T-helper 1 cell (primary cell): ENCODE measurements at regions not wholly inside any gene's neighbourhood (a gene's known extent, or its start where the extent isn't known, plus 50 kb on each side); places are given as distances from the start of the nearest gene placed in this dataset.

ENCODE experiments used
- DNase-seq, 5 donors: peaks; one replicate each; pipeline ENCODE4 v3.0.0-alpha.2; 2012 to 2020

- DNase-seq = no peak
Measured at GRCh38 chr19:28968721-28969120, 244.2 kb downstream of the UQCRFS1 start.

GRCh38 chr19:28966737-28967399 lies 246.1 kb downstream of the UQCRFS1 start:
- no peak for DNase-seq

GRCh38 chr19:28964500-28964899 lies 248.5 kb downstream of the UQCRFS1 start:
- no peak for DNase-seq

DNA sequence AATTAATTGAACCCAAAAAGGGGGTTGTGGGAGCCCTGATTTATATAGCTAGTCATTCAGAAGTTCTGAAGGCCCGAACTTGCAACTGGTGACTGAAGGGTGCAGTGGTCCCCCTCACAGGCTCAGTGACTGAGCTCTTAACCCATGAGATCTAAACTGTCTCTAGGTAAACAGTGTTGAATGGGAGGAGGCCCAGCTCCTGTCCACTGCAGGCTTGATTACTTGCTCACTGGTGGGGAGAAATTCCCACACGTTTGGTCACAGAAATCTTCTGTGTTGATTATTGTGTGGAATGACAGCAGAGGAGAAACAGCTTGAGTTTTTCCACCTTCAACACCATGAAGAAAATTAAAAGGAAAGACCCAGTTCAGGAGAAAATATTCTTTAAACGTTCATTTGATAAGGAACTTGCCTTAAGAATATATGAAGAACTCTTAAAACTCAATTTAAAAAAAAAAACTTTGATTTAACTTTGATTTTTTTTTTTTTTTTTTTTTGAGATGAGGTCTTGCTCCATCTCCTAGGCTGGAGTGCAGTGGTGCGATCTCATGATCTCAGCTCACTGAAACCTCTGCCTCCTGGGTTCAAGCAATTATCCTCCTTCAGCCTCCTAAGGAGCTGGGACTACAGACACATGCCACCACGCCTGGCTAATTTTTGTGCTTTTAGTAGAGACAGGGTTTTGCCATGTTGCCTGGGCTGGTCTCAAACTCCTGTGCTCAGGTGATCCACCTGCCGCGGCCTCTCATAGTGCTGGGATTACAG lies 249.3 kb downstream of the UQCRFS1 start:
- DNase-seq = no peak

- DNase-seq = no peak
Measured at GRCh38 chr19:28961772-28962500, 251.0 kb downstream of the UQCRFS1 start.

- no peak for DNase-seq
Measured at GRCh38 chr19:28960986-28961705, 251.8 kb downstream of the UQCRFS1 start.

DNA sequence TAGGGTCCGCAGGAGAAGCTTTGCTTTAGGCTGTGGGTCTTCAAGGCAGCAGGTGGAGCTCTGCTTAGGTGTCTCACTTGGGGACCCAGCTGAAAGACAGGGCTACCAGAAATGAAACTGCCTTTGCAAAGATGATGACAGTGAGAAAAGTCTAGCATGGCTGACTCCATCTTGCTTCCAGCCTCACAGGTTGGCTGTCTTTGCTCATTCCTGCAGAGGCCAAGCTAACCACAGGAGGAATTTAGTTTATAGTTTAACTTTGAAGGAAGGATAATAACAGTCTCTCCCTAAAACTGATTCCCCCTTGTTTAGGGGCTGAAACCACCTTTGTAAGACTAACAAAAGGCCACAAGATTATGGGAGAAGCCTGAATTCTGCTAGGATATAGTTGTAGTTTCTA lies 252.4 kb downstream of the UQCRFS1 start:
- DNase-seq = no peak

- no peak for DNase-seq
Measured at GRCh38 chr19:28956961-28957360, 256.0 kb downstream of the UQCRFS1 start.

DNA sequence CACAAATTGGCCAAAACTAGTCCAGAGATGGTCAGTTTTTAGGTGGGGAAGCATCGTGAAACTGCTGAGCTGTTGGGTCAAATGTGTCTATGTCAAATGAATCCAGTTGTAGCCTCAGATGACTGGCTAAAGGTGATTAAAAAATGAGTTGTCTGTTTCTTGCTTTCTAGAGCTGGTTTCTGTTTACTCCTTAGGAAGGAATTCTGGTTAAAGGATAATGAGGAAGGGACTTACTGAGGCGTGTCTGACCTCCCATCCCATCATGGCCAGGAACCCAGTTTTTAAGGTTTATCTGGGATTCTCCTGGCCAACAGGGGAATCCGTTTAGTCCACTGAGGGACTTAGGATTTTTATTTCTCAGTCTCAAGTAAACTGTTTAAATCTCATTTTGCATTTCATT lies 256.5 kb downstream of the UQCRFS1 start:
- DNase-seq = no peak

DNA sequence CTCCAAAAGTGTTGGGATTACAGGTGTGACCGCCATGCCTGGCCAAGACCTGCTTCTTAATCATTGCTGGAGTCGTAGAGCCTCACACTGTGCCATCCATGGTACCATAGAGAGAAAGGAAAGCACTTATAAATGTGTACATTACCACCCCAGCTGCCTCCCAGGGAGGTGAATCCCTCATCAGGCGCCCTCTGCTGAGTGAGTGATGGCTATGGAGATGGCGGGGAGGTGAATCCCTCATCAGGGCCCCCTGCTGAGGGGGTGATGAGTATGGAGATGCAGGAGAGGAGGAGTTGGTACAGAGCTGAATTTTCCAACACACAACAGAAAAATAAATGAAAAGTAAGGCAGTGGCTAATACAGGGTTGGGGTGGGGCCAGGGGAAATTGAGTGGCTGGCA lies 263.4 kb downstream of the UQCRFS1 start:
- no peak for DNase-seq

DNA sequence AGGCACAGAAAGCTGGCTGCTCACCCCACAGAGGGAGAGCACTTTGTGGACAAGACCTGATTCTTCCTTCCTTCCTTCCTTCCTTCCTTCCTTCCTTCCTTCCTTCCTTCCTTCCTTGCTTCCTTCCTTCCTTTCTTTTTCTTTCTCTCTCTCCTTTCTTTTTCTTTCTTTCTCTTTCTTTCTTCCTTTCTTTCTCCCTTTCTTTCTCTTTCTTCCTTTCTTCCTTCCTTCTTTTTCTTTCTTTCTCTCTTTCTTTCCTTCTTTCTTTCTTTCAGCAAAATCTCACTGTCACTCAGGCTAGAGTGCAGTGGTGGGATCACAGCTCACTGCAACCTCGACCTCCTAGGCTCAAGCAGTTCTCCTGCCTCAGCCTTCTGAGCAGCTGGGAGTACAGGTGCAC lies 263.9 kb downstream of the UQCRFS1 start:
- no peak for DNase-seq

GRCh38 chr19:28948566-28948965 lies 264.4 kb downstream of the UQCRFS1 start:
- no peak for DNase-seq

GRCh38 chr19:28948026-28948425 lies 264.9 kb downstream of the UQCRFS1 start:
- DNase-seq = no peak

GRCh38 chr19:28943651-28944050 lies 269.3 kb downstream of the UQCRFS1 start:
- DNase-seq = no peak

GRCh38 chr19:28941833-28942232 lies 271.1 kb downstream of the UQCRFS1 start:
- no peak for DNase-seq

- no peak for DNase-seq
Measured at GRCh38 chr19:28940751-28941500, 272.0 kb downstream of the UQCRFS1 start.

DNA sequence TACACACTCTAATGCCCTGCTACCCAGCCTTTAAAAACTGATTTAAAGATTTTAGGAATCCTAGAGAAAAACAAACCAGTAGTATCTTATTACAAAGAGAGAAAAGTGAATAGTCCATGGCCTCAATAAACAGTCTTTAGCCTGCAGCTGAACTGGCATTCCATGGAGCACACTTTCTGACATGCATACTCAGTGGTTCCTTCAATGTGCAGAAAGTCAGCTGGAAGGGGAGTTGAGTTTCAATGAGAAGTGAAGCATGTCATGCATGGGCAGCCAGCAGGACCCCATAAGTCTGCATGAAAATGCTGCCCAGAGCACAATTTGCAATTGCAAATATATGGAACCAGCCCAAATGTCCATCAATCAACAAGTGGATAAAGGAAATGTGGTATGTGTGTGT lies 273.7 kb downstream of the UQCRFS1 start:
- DNase-seq = no peak

DNA sequence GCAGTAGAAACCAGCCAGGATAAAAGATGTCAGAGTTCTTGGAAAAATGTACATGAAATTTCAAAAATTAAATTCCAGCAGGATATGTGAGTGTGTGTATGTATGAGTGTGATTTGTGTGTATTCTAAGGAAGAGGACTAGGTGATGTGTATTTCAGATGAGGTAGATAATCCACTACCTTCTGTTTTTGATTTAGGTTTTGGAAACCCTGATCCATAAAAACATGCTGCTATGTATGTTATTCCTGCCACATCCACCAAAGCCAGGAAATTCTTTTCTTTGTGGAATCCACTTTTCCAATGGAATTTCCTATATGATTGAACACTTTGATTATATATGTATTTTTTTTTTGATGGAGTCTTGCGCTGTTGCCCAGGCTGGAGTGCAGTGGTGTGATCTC lies 276.9 kb downstream of the UQCRFS1 start:
- DNase-seq = no peak

DNA sequence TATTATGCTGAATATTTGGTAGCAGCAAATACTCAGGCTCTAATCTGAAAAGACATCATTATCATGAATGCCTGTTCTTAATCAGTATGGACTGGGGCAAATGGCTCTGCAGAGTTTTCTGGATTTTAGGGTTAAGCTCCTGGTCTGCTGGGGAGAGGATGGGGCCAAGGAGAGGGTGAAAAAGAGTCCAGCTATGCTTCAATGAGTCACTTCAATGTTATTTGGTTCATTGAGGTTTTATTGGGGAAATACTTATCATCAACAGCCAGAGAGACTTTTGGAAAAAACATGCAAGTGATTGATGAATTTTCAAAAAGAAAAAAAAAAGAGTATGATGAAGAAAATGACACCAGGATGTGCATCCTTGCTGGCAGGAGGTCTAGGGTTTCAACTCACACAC lies 278.3 kb downstream of the UQCRFS1 start:
- no peak for DNase-seq

DNA sequence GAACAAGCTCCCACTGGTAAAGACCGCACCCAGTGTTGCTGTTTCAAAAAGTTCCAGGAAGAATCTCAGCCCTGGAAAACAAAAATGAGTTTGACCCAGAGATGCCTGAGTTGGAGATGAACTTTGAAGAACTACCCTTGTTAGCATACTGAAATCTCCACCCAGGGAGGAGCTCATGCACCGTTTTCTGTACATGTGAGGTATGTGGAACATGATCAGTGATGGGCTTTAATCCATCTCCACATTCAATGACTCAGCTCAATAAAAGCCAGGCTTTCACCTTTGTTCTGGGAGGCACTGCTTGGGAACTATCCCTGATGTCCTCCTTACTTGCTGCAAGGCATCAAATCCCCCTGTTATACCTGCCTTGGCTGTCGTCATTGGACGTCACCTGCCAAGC lies 279.9 kb downstream of the UQCRFS1 start:
- DNase-seq = no peak

DNA sequence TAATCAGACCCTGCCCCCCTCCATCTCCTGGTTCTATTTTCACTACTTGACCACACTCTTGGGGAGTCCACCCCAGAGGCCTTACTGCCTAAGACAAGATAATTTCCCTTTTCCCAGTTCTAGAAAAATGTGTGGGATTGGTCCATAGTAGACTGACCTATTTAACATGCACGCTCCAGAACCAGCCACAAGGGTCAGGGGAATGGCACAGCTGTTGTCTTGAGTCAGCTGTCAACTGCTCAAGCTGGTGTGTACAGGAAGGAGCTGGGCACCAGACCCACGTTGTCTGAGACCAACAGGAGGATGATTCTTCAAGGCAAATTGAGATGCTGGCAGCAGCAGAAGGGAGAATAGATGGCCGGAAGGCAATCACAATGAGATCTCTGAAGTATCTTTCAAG lies 280.5 kb downstream of the UQCRFS1 start:
- no peak for DNase-seq

DNA sequence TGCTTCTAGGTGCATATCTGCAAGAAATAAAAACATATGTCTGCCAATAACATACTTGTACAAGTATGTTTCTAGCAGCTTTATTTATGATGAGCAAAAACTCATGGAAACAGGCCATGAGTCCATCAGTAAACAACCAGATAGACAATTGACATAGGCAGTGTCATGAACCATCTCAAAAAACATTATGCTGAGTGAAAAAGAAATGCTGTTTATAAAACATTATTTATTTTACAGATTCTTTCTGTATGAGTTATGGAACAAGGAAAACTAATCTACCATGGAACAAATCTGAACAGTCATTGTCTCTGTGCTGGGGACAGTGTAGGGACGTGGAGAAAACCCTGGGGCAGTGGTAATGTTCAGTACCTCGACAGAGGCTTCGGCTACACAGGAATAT lies 283.9 kb downstream of the UQCRFS1 start:
- DNase-seq = no peak

- DNase-seq = no peak
Measured at GRCh38 chr19:28927456-28927855, 285.5 kb downstream of the UQCRFS1 start.
